Neural cell (in vitro differentiated cells): ENCODE measurements at regions not wholly inside any gene's neighbourhood (a gene's known extent, or its start where the extent isn't known, plus 50 kb on each side); places are given as distances from the start of the nearest gene placed in this dataset.

Source experiments
- H2AFZ ChIP-seq: fragments of 200-600, 300-800 bp; sonication (generic), shearing (Covaris generic); 2 replicates; pipeline ENCODE4 v1.6.0; 2014; ENCODE audit warnings: low read depth, mild to moderate bottlenecking, antibody characterized with exemption, low read length, moderate library complexity
- H3F3A ChIP-seq: fragments of 200-600 bp; shearing (Covaris generic); 2 replicates; pipeline ENCODE4 v1.6.1; 2016; ENCODE audit warnings: mild to moderate bottlenecking, moderate library complexity, mixed read lengths, antibody characterized with exemption, low read length; ENCODE audit not compliant: insufficient read depth, poor library complexity, severe bottlenecking
- H3K27ac ChIP-seq: fragments of 200-600, 300-800 bp; sonication (generic), shearing (Covaris generic); 2 replicates; pipeline ENCODE4 v1.5.1; 2014; ENCODE audit warnings: mild to moderate bottlenecking, low read length, moderate library complexity
- H3K27me3 ChIP-seq: fragments of 300-800, 200-600 bp; sonication (generic), shearing (Covaris generic); 2 replicates; pipeline ENCODE4 v1.6.0; 2014; ENCODE audit warnings: mild to moderate bottlenecking, low read depth, low read length, moderate library complexity; ENCODE audit not compliant: insufficient read depth
- H3K36me3 ChIP-seq: fragments of 300-800, 200-600 bp; sonication (generic), shearing (Covaris generic); 2 replicates; pipeline ENCODE4 v1.5.1; 2014; ENCODE audit warnings: mild to moderate bottlenecking, antibody characterized with exemption, low read length, moderate library complexity; ENCODE audit not compliant: insufficient read depth
- H3K4me2 ChIP-seq: fragments of 300-800, 200-600 bp; sonication (generic), shearing (Covaris generic); 2 replicates; pipeline ENCODE4 v1.6.0; 2014; ENCODE audit warnings: mild to moderate bottlenecking, low read length
- H3K4me3 ChIP-seq: fragments of 300-800, 200-600 bp; sonication (generic), shearing (Covaris generic); 2 replicates; pipeline ENCODE4 v1.5.1; 2014; ENCODE audit warnings: mild to moderate bottlenecking, low read length, moderate library complexity
- H3K79me2 ChIP-seq: fragments of 200-600 bp; shearing (Covaris generic); replicated peaks from 2 replicates; pipeline ENCODE4 v1.6.0; 2014; ENCODE audit warnings: mild to moderate bottlenecking, low read length, moderate library complexity; ENCODE audit not compliant: insufficient read depth
- H3K9ac ChIP-seq: fragments of 300-800, 200-600 bp; sonication (generic), shearing (Covaris generic); 2 replicates; pipeline ENCODE4 v1.6.1; 2016; ENCODE audit warnings: mild to moderate bottlenecking, low read length, mixed read lengths
- H3K9me2 ChIP-seq: fragments of 200-600 bp; shearing (Covaris generic); 2 replicates; pipeline ENCODE4 v1.6.1; 2016; ENCODE audit warnings: mild to moderate bottlenecking, low read length, mixed read lengths; ENCODE audit not compliant: insufficient read depth
- H3K9me3 ChIP-seq: fragments of 200-600, 300-800 bp; sonication (generic), shearing (Covaris generic); 2 replicates; pipeline ENCODE4 v1.6.1; 2016; ENCODE audit warnings: mild to moderate bottlenecking, mixed run types, low read length, moderate library complexity, mixed read lengths
- H4K20me1 ChIP-seq: fragments of 200-600 bp; shearing (Covaris generic); 2 replicates; pipeline ENCODE4 v1.6.1; 2016; ENCODE audit warnings: mild to moderate bottlenecking, mixed run types; ENCODE audit not compliant: insufficient read depth
- EP300 ChIP-seq: fragments of 450-650 bp; conservative IDR thresholded peaks from 2 replicates; pipeline ENCODE4 v1.6.1; 2014; ENCODE audit warnings: antibody characterized with exemption, mild to moderate bottlenecking, moderate library complexity; ENCODE audit not compliant: poor library complexity, severe bottlenecking
- EZH2 ChIP-seq: fragments of 200-600, 300-800 bp; shearing (Covaris generic), sonication (generic); IDR thresholded peaks from 2 replicates; pipeline ENCODE4 v1.6.1; 2014; ENCODE audit warnings: antibody characterized with exemption, low read length, borderline replicate concordance, mild to moderate bottlenecking; ENCODE audit not compliant: insufficient read depth, poor library complexity, severe bottlenecking
- MXI1 ChIP-seq: fragments of 450-650 bp; conservative IDR thresholded peaks from 2 replicates; pipeline ENCODE4 v1.6.1; 2014; ENCODE audit warnings: antibody characterized with exemption, mild to moderate bottlenecking; ENCODE audit not compliant: poor library complexity, severe bottlenecking
- POLR2AphosphoS5 ChIP-seq: IDR thresholded peaks from 2 replicates; pipeline ENCODE4 v1.6.1; 2012
- RAD21 ChIP-seq: fragments of 450-650 bp; conservative IDR thresholded peaks from 2 replicates; pipeline ENCODE4 v1.6.1; 2014; ENCODE audit warnings: antibody characterized with exemption, mild to moderate bottlenecking, moderate library complexity
- SMC3 ChIP-seq: fragments of 450-650 bp; conservative IDR thresholded peaks from 2 replicates; pipeline ENCODE4 v1.6.1; 2014; ENCODE audit warnings: antibody characterized with exemption, mild to moderate bottlenecking, moderate library complexity; ENCODE audit not compliant: poor library complexity
- TAF1 ChIP-seq: IDR thresholded peaks from 2 replicates; pipeline ENCODE4 v1.6.1; 2012; ENCODE audit warnings: low read depth
- TF ChIP-seq, protein P1 (sequence below): fragments of 450-650 bp; IDR thresholded peaks from 2 replicates; pipeline ENCODE4 v1.5.1; 2014; ENCODE audit warnings: antibody characterized with exemption, mild to moderate bottlenecking, moderate library complexity; ENCODE audit not compliant: poor library complexity, severe bottlenecking
- TF ChIP-seq, protein P2 (sequence below): IDR thresholded peaks from 2 replicates; pipeline ENCODE4 v1.6.1; 2012; ENCODE audit warnings: borderline replicate concordance

DNA sequence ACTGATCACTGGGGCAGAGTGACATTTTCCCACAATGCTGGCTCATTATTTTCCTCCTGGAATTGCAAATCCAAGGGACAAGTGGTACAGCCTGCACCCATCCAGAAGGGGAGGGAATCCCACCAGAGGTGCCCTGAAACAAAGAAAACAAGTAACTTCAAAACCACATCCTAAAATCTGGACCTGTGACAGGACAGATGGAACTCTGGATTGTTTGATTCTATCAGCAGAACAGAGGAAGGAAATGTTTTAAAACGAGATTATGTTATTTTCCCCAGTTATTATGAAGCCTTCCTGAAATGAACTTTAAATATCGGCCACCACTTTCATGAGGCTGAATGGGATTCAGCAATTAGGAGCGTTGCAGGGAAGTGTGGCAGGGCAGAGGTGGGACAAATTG lies 62.2 kb upstream of the ECHDC3 start:
- TF ChIP-seq EP300, result no peak
- no peak for TF ChIP-seq RAD21
- TF ChIP-seq, protein P1, sequence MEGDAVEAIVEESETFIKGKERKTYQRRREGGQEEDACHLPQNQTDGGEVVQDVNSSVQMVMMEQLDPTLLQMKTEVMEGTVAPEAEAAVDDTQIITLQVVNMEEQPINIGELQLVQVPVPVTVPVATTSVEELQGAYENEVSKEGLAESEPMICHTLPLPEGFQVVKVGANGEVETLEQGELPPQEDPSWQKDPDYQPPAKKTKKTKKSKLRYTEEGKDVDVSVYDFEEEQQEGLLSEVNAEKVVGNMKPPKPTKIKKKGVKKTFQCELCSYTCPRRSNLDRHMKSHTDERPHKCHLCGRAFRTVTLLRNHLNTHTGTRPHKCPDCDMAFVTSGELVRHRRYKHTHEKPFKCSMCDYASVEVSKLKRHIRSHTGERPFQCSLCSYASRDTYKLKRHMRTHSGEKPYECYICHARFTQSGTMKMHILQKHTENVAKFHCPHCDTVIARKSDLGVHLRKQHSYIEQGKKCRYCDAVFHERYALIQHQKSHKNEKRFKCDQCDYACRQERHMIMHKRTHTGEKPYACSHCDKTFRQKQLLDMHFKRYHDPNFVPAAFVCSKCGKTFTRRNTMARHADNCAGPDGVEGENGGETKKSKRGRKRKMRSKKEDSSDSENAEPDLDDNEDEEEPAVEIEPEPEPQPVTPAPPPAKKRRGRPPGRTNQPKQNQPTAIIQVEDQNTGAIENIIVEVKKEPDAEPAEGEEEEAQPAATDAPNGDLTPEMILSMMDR, result no peak
- no peak for TF ChIP-seq EZH2
- no peak for TF ChIP-seq POLR2AphosphoS5
- TF ChIP-seq, protein P2, sequence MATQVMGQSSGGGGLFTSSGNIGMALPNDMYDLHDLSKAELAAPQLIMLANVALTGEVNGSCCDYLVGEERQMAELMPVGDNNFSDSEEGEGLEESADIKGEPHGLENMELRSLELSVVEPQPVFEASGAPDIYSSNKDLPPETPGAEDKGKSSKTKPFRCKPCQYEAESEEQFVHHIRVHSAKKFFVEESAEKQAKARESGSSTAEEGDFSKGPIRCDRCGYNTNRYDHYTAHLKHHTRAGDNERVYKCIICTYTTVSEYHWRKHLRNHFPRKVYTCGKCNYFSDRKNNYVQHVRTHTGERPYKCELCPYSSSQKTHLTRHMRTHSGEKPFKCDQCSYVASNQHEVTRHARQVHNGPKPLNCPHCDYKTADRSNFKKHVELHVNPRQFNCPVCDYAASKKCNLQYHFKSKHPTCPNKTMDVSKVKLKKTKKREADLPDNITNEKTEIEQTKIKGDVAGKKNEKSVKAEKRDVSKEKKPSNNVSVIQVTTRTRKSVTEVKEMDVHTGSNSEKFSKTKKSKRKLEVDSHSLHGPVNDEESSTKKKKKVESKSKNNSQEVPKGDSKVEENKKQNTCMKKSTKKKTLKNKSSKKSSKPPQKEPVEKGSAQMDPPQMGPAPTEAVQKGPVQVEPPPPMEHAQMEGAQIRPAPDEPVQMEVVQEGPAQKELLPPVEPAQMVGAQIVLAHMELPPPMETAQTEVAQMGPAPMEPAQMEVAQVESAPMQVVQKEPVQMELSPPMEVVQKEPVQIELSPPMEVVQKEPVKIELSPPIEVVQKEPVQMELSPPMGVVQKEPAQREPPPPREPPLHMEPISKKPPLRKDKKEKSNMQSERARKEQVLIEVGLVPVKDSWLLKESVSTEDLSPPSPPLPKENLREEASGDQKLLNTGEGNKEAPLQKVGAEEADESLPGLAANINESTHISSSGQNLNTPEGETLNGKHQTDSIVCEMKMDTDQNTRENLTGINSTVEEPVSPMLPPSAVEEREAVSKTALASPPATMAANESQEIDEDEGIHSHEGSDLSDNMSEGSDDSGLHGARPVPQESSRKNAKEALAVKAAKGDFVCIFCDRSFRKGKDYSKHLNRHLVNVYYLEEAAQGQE, result no peak
- TF ChIP-seq TAF1, result no peak
- no peak for TF ChIP-seq MXI1
- no peak for TF ChIP-seq SMC3

DNA sequence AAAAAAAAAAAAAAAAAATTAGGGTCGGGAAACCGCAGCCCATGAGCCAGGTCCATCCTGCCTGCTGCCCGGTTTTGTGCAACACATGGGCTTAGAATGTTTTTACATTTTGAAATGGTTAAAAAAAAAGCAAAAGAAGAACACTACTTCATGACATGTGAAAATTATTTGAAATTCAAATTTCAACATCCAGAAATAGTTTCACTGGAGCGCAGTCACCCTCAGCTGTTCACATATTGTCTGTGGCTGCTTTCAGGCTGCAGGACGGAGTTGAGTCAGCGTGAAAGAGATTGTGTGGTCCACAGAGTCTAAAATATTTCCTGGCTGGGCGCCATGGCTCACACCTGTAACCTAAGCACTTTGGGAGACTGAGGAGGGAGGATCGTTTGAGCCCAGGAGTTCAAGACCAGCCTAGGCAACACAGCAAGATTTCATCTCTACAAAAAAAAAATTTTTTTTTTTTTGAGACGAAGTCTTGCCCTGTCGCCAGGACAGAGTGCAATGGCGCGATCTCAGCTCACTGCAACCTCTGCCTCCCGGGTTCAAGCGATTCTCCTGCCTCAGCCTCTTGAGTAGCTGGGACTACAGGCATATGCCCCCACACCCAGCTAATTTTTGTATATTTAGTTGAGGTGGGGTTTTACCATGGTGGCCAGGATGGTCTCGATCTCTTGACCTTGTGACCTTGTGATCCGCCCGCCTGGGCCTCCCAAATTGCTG lies 63.9 kb upstream of the ECHDC3 start:
- no peaks in the 10 kb centered on the region for H4K20me1 ChIP-seq
- H2AFZ ChIP-seq, result no peak overlapping the region
- TF ChIP-seq POLR2AphosphoS5 (no peak), RAD21 (no peak), MXI1 (no peak), TAF1 (no peak)
- TF ChIP-seq, protein P1, result no peak
- no peaks in the 10 kb centered on the region for H3K9me3 ChIP-seq
- no peaks in the 10 kb centered on the region for H3K36me3 ChIP-seq
- H3K4me2 ChIP-seq, result no peak overlapping the region
- no peak overlapping the region for H3K9ac ChIP-seq
- no peak overlapping the region for H3K4me3 ChIP-seq
- no peaks in the 10 kb centered on the region for H3F3A ChIP-seq
- no peaks in the 10 kb centered on the region for H3K9me2 ChIP-seq
- H3K79me2 ChIP-seq, result no peaks in the 10 kb centered on the region
- H3K27me3 ChIP-seq, result no peaks in the 10 kb centered on the region
- H3K27ac ChIP-seq, result no peak overlapping the region

More for the DNA sequence above, 62.2 kb upstream of the ECHDC3 start:
- no peak overlapping the region for H3K4me2 ChIP-seq
- H2AFZ ChIP-seq, result no peak overlapping the region
- no peak overlapping the region for H3K9ac ChIP-seq
- no peaks in the 10 kb centered on the region for H4K20me1 ChIP-seq
- no peaks in the 10 kb centered on the region for H3K79me2 ChIP-seq
- H3K4me3 ChIP-seq, result no peak overlapping the region
- H3K36me3 ChIP-seq, result no peaks in the 10 kb centered on the region
- no peaks in the 10 kb centered on the region for H3F3A ChIP-seq
- H3K27ac ChIP-seq, result no peak overlapping the region
- no peaks in the 10 kb centered on the region for H3K9me3 ChIP-seq
- H3K27me3 ChIP-seq, result no peaks in the 10 kb centered on the region
- no peaks in the 10 kb centered on the region for H3K9me2 ChIP-seq
